NT2/D1 (cell line): ENCODE measurements at regions not wholly inside any gene's neighbourhood (a gene's known extent, or its start where the extent isn't known, plus 50 kb on each side); places are given as distances from the start of the nearest gene placed in this dataset.

Experiments
- DNase-seq: peaks from one replicate; pipeline ENCODE4 v3.0.0-alpha.2; 2011; ENCODE audit warnings: low read depth, low spot score
- H3K27me3 ChIP-seq: 2 replicates; pipeline ENCODE4 v1.6.0; 2011; ENCODE audit warnings: mild to moderate bottlenecking; ENCODE audit not compliant: insufficient read length, insufficient read depth
- H3K36me3 ChIP-seq: 2 replicates; pipeline ENCODE4 v1.6.1; 2011; ENCODE audit warnings: mild to moderate bottlenecking, low read length, mixed read lengths; ENCODE audit not compliant: insufficient read depth, insufficient read length
- H3K4me1 ChIP-seq: 2 replicates; pipeline ENCODE4 v1.5.1; 2011; ENCODE audit not compliant: insufficient read depth, insufficient read length
- H3K4me3 ChIP-seq: 2 replicates; pipeline ENCODE4 v1.5.1; 2011; ENCODE audit warnings: low read depth; ENCODE audit not compliant: insufficient read length
- H3K9ac ChIP-seq: 2 replicates; pipeline ENCODE4 v1.6.0; 2011; ENCODE audit warnings: low read depth; ENCODE audit not compliant: insufficient read length
- H3K9me3 ChIP-seq: 2 replicates; pipeline ENCODE4 v1.5.1; 2011; ENCODE audit warnings: mild to moderate bottlenecking, low read length; ENCODE audit not compliant: insufficient read depth
- SUZ12 ChIP-seq: IDR thresholded peaks from 2 replicates; pipeline ENCODE4 v1.6.1; 2011; ENCODE audit not compliant: insufficient read length, insufficient read depth; ENCODE audit errors: extremely low read depth
- YY1 ChIP-seq: IDR thresholded peaks from 2 replicates; pipeline ENCODE4 v1.6.1; 2011; ENCODE audit not compliant: insufficient read length, insufficient read depth
- ZNF274 ChIP-seq: IDR thresholded peaks from 2 replicates; pipeline ENCODE4 v1.6.1; 2011; ENCODE audit warnings: mild to moderate bottlenecking, low read depth, low read length

DNA sequence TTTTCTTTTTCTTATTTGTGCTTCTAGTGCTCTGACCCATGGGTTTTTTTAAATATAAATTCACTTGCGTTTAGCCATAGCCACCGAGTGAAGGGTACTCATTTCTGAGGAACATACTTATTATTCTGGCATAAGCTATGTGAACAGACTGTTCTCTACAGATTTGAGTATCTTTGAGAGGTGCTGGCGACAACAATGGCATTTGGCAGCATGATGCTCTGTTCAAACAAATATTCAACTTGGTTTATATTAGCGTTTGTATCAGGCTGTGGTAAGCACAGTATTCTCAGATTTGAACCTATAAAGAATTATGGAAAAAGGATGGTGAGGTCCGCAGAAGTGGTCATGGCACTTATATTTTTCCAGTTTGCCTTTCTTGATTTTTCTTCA is 108.7 kb upstream of the LIMCH1 start:
- H3K9me3 ChIP-seq: peaks cover 55% of the 10 kb centered on the region
- H3K27me3 ChIP-seq: no peaks in the 10 kb centered on the region
- no peak overlapping the region for H3K4me3 ChIP-seq
- no peak overlapping the region for H3K9ac ChIP-seq
- H3K36me3 ChIP-seq: no peaks in the 10 kb centered on the region
- peaks cover 3% of the 10 kb centered on the region for H3K4me1 ChIP-seq
- DNase-seq: no peak
- TF ChIP-seq SUZ12: no peak

DNA sequence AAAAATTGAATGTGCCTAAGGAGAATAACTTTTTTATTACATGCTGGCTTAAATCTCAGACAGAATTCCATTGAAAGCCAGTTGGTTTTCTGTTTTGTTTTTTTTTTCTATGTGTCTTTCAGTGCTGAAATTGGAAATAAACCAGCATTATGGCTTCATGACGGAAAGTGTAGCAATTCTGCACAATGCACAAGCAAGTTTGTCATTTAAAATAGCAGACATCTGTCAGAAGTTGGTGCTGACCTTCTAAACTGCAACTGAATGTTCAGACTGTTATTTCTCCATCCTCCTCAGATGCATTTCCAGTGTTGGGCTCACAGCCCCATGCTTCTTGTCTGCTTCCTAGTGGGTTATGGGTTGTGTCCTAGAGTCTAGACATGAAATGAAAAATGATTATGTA is 107.2 kb upstream of the LIMCH1 start:
- Histone ChIP-seq H3K4me3 (no peak overlapping the region), H3K36me3 (no peaks in the 10 kb centered on the region), H3K9me3 (peaks cover 67% of the 10 kb centered on the region), H3K27me3 (no peaks in the 10 kb centered on the region), H3K9ac (no peak overlapping the region), H3K4me1 (peaks cover 3% of the 10 kb centered on the region)
- DNase-seq: no peak
- TF ChIP-seq SUZ12: no peak
- no peak for TF ChIP-seq YY1
- no peak for TF ChIP-seq ZNF274

DNA sequence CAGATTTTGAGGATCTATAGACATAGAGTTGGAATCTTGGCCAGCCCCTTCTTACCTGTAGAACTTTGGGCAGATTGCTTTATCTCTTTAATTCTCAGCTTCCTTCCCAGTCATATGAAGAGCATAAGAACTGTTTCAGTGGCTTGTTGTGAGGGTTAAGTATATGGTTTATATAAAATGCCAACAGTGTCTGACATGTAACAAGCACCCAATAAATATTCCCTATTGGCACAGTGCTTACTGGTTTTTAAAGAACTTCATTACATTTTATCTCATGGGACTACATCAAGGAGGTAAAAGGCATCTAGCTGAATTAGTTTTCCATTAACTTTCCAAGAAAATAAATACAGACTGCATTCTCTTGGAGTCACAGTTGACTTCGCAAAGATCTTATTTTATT is 106.7 kb upstream of the LIMCH1 start:
- no peak overlapping the region for H3K4me3 ChIP-seq
- peaks cover 3% of the 10 kb centered on the region for H3K4me1 ChIP-seq
- no peaks in the 10 kb centered on the region for H3K36me3 ChIP-seq
- TF ChIP-seq ZNF274 (no peak), SUZ12 (no peak), YY1 (no peak)
- H3K9ac ChIP-seq: no peak overlapping the region
- peaks cover 67% of the 10 kb centered on the region for H3K9me3 ChIP-seq
- H3K27me3 ChIP-seq: no peaks in the 10 kb centered on the region
- DNase-seq: no peak

DNA sequence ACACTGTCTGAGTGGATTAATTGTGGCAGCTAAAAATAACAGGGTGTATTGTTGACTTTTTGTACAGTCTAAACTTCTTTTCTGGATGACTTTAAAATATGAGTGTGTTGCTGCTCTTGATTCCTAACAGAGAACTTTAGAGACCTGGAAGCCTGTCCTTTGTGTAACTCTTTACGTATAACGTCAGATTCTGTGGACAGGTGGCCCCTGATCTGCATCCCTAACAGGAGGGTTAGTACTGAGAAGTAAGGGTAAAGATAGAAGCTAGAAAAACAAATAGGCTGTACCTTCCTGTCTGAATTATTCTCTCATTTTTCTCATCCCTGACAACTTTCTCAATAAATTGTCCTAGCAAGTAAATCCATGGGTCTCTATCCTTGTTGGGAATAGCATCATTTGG is 105.7 kb upstream of the LIMCH1 start:
- H3K36me3 ChIP-seq: no peaks in the 10 kb centered on the region
- TF ChIP-seq SUZ12 (no peak), ZNF274 (no peak), YY1 (no peak)
- DNase-seq: no peak
- H3K9me3 ChIP-seq: peaks cover 67% of the 10 kb centered on the region
- H3K4me1 ChIP-seq: peaks cover 3% of the 10 kb centered on the region
- H3K27me3 ChIP-seq: no peaks in the 10 kb centered on the region
- H3K9ac ChIP-seq: no peak overlapping the region
- H3K4me3 ChIP-seq: no peak overlapping the region

DNA sequence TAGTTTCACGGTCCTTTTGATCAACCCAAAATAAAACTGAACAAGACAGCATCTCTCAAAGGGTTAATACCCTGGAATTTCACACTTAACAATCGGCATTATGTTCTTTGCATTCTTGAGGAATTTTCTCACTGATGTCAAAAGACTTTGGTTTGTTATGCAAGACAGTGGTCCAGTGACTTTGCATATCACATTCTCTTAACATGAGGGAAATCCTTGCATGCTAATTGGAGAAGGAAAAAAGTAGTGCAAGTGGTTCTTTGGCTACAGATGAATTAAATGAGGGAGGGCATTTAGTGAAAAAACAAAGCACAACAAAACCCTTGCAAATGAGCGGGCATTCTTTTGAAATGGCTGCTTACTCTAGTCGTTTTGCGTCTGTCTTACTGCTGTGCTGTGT is 105.1 kb upstream of the LIMCH1 start:
- Histone ChIP-seq H3K9ac (no peak overlapping the region), H3K4me1 (peaks cover 3% of the 10 kb centered on the region), H3K27me3 (no peaks in the 10 kb centered on the region), H3K4me3 (no peak overlapping the region), H3K36me3 (no peaks in the 10 kb centered on the region), H3K9me3 (peaks cover 67% of the 10 kb centered on the region)
- peak; percentile 91 for DNase-seq
- TF ChIP-seq SUZ12 (no peak), ZNF274 (no peak), YY1 (no peak)

DNA sequence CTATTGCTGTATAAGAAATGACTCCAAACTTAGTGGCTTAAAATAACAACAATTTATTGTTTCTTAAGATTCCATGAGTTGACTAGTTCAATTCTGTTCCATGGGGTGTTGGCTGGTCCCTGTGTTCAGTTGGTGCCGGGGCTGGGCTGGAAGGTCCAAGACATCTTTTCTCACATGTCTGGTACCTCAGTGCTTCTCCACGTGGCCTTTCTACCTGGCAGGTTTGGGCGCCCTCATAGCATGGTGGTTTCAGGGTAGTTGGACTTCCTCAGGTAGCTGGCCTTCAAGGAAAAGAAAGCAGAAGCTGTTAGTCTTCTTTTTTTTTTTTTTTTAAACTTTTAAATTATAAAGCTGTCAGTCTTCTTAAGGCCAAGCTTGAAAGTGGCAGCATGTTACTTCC is 104.6 kb upstream of the LIMCH1 start:
- H3K9me3 ChIP-seq: peaks cover 67% of the 10 kb centered on the region
- DNase-seq: no peak
- no peaks in the 10 kb centered on the region for H3K27me3 ChIP-seq
- H3K36me3 ChIP-seq: no peaks in the 10 kb centered on the region
- H3K9ac ChIP-seq: no peak overlapping the region
- peaks cover 3% of the 10 kb centered on the region for H3K4me1 ChIP-seq
- no peak overlapping the region for H3K4me3 ChIP-seq
- TF ChIP-seq SUZ12 (no peak), ZNF274 (no peak), YY1 (no peak)

DNA sequence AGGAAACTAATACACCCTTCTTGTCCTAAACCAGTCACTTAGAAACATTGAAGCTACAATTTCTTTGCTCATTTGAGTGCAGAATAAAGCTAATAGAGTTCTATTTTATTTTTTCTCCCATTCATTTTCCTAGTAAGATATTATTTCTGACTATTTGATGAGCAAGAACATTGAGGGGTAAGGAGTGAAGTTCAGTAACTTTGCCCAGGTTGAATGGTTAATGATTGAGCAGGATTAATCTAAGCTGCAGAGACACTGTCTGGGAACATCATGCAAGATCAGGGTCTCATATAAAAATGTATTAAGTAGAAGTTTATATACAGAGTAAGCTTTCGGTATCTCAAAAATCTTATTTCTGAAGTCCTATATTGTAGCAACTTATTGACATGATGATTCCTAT is 102.4 kb upstream of the LIMCH1 start:
- DNase-seq: no peak
- H3K27me3 ChIP-seq: no peaks in the 10 kb centered on the region
- no peak for TF ChIP-seq YY1
- no peak for TF ChIP-seq ZNF274
- no peak for TF ChIP-seq SUZ12
- H3K9me3 ChIP-seq: peaks cover 49% of the 10 kb centered on the region
- no peak overlapping the region for H3K9ac ChIP-seq
- H3K4me1 ChIP-seq: peaks cover 5% of the 10 kb centered on the region
- H3K36me3 ChIP-seq: no peaks in the 10 kb centered on the region
- no peak overlapping the region for H3K4me3 ChIP-seq

DNA sequence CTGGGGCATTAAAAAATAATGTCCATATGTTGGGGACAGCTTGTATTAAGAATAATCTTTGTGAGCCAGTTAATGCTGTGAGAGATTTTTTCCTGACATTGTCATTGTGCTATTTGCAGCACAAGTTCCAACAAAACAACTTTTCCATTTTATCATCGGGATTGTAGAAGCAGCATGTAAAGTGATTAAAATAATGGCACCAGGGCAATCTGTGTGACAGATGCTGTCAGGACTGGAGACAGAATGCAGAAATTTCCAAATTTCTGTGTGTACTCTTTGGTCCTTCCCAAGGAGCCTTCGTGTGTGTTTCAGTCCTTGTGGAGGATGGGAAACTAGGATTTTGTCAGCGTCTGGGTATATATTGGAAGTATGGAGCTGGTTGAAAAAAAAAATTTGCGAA is 101.5 kb upstream of the LIMCH1 start:
- Histone ChIP-seq H3K27me3 (no peaks in the 10 kb centered on the region), H3K9me3 (peaks cover 40% of the 10 kb centered on the region), H3K36me3 (no peaks in the 10 kb centered on the region), H3K4me3 (no peak overlapping the region), H3K9ac (no peak overlapping the region), H3K4me1 (peaks cover 5% of the 10 kb centered on the region)
- no peak for DNase-seq
- TF ChIP-seq YY1 (no peak), ZNF274 (no peak), SUZ12 (no peak)
